ENCODE measurements at regions not wholly inside any gene's neighbourhood (a gene's known extent, or its start where the extent isn't known, plus 50 kb on each side); places are given as distances from the start of the nearest gene placed in this dataset.

GRCh38 chr14:66038618-66039017, 447.6 kb upstream of the CCDC196 start:
- no peak overlapping the region for H2AFZ ChIP-seq (ENCODE audit: low read depth)
- ChIA-PET CTCF (interaction anchor here (1.2 kb wide), 1 partner anchor 32 kb away, joined by 3 read pairs; no protein-coding TSS in a partner anchor), POLR2A (no interaction called here)
- H3K9me2 ChIP-seq = no peaks in the 10 kb centered on the region
- no peak overlapping the region for H3K4me3 ChIP-seq (ENCODE audit: low read depth in 2 of 2, low read length in 1 of 2)
- 50% methylated on average over 1 of the region's 1 CpG for WGBS (ENCODE audit: low lambda C conversion rate)
- H3K27me3 ChIP-seq (ENCODE audit: insufficient read depth) = no peaks in the 10 kb centered on the region
- no peak overlapping the region for H3K9ac ChIP-seq
- H3K79me2 ChIP-seq (ENCODE audit: insufficient read depth) = no peaks in the 10 kb centered on the region
- DNase-seq = no peak
- H4K20me1 ChIP-seq (ENCODE audit: insufficient read depth) = no peaks in the 10 kb centered on the region
- no peak overlapping the region for H3K4me2 ChIP-seq
- TF ChIP-seq NFIC (IDR thresholded peaks at IDR 0.05; ENCODE audit: borderline replicate concordance) (no peak), CHD2 (IDR thresholded peaks at IDR 0.05; ENCODE audit: low read length, partially characterized antibody) (no peak), MEF2A (IDR thresholded peaks at IDR 0.05; ENCODE audit: borderline replicate concordance, low read depth) (no peak), USF1 (IDR thresholded peaks at IDR 0.05; ENCODE audit: borderline replicate concordance, low read depth) (no peak), TEAD4 (IDR thresholded peaks at IDR 0.05; ENCODE audit: borderline replicate concordance, insufficient read depth) (no peak), TCF12 (IDR thresholded peaks at IDR 0.05) (no peak), FOSL2 (IDR thresholded peaks at IDR 0.05; ENCODE audit: borderline replicate concordance, low read depth) (no peak), EZH2phosphoT487 (IDR thresholded peaks at IDR 0.05; ENCODE audit: borderline replicate concordance, low read depth) (no peak), SIN3A (IDR thresholded peaks at IDR 0.05; ENCODE audit: borderline replicate concordance, low read depth, low read length) (no peak), JUND (IDR thresholded peaks at IDR 0.05) (no peak), GABPA (IDR thresholded peaks at IDR 0.05; ENCODE audit: low read depth) (no peak), REST (IDR thresholded peaks at IDR 0.05; ENCODE audit: low read depth, low read length) (no peak), FOXJ3 (CRISPR knock-in tag; IDR thresholded peaks at IDR 0.05) (no peak), NRF1 (IDR thresholded peaks at IDR 0.05; ENCODE audit: low read depth, low read length) (no peak), ELF1 (IDR thresholded peaks at IDR 0.05) (no peak), YY1 (IDR thresholded peaks at IDR 0.05; ENCODE audit: low read depth) (no peak), CTCF (IDR thresholded peaks at IDR 0.05) (no peak), GATA2 (CRISPR knock-in tag; IDR thresholded peaks at IDR 0.05) (no peak), TAF1 (IDR thresholded peaks at IDR 0.05; ENCODE audit: borderline replicate concordance, low read depth, low read length) (no peak)
- H3F3A ChIP-seq (replicated peaks; ENCODE audit: insufficient read depth) = no peaks in the 10 kb centered on the region
- H3K4me1 ChIP-seq (ENCODE audit: control insufficient read depth in 1 of 2, insufficient read depth in 2 of 2, low read depth in 1 of 2, low read length in 1 of 2) = no peaks in the 10 kb centered on the region
- no peaks in the 10 kb centered on the region for H3K36me3 ChIP-seq (replicated peaks in 1 of 2; ENCODE audit: control insufficient read depth in 1 of 2, insufficient read depth in 2 of 2, low read length in 1 of 2)
- no peaks in the 10 kb centered on the region for H3K9me3 ChIP-seq
- H3K27ac ChIP-seq (ENCODE audit: low read depth in 2 of 2, low read length in 1 of 2) = no peak overlapping the region

Data from SK-N-SH (cell line).